GM18870 (cell line): ENCODE measurements at regions not wholly inside any gene's neighbourhood (a gene's known extent, or its start where the extent isn't known, plus 50 kb on each side); places are given as distances from the start of the nearest gene placed in this dataset.

Experiments
- ATAC-seq: cut with Tn5 transposase; IDR thresholded peaks from one replicate; pipeline ENCODE4 v1.9.1; 2021; ENCODE audit warnings: moderate library complexity; ENCODE audit not compliant: unreplicated experiment

GRCh38 chr13:106657104-106657503 lies 89.2 kb upstream of the ARGLU1 start:
- no peak for ATAC-seq

GRCh38 chr13:106656186-106656585 lies 88.2 kb upstream of the ARGLU1 start:
- ATAC-seq = no peak

DNA sequence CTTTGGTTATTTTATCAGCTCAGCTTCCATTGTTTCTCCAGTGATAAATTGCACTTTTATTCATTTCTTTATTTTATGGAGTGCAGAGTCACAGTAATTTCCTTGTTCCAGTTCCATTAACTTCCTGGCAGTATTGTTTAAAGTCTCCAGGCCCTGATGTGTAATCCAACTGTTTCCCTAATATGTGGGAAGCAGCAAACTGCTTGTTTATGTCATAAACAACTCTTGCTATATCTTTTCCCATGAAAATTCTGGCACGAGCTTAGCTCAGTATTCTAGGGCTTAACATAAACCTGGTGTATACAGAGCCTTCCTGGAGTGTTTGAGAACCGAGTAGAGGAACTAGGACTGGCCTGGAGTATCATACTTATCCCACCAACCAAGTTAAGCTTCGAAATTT lies 83.5 kb upstream of the ARGLU1 start:
- no peak for ATAC-seq

GRCh38 chr13:106650690-106651205 lies 82.8 kb upstream of the ARGLU1 start:
- ATAC-seq = no peak

DNA sequence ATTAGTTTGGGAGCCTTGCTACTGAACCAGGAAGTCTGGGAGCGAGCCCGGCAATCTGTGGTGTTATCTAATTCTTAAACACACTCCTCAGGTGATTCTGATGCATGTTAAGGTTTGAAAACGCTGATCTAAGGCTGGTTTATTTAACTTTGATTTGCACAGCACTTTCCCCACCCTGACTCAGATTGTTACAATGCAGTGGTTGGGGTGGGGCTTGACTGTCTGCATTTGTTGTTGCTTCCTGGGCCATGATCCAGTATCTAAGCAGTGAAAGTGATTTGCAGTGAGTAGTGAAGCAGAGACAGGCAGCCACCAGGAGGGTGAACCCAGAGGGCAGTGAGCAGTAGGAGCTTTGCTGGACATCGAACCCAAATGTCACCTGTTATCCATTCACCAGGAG lies 81.6 kb upstream of the ARGLU1 start:
- no peak for ATAC-seq

GRCh38 chr13:106640515-106640914 lies 72.6 kb upstream of the ARGLU1 start:
- no peak for ATAC-seq

DNA sequence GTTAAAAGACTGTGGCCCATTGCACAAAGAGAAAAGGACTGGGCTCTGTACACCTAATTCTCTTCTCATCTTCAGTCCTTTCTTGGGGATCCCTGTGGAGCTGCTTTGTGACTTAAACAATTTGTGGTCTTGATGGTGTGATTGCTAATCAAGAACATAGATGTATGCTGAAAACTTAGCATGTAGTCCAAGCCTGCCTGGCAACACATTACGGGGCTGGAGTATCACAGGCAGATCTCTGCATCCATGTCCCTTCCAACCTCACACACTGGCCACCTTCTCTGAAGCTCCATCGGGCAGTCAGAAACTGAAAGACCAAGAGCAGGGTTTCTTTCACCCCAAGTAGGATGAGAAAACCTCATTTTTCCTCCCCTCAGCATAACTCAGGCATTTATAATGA lies 69.6 kb upstream of the ARGLU1 start:
- no peak for ATAC-seq

- ATAC-seq = no peak
Observed at GRCh38 chr13:106636492-106636891, 68.6 kb upstream of the ARGLU1 start.

DNA sequence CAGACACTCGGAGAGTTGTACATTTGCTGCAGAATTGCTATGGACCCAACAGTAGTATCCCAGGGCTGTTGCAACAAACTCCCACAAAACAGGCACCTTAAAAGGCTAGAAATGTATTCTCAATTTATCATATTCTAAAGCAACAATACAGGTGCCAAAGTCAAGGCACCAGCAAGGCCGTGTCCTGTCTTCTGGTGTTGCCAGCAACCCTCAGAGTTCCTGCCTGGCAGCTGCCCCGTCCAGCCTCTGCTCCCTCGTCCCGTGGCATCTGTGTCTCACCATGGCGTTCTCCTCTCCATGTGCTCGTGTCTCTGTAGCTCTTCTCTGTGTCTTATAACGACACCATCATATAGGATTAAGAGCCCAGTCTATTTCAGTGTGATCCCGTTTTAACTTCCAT lies 67.7 kb upstream of the ARGLU1 start:
- no peak for ATAC-seq

DNA sequence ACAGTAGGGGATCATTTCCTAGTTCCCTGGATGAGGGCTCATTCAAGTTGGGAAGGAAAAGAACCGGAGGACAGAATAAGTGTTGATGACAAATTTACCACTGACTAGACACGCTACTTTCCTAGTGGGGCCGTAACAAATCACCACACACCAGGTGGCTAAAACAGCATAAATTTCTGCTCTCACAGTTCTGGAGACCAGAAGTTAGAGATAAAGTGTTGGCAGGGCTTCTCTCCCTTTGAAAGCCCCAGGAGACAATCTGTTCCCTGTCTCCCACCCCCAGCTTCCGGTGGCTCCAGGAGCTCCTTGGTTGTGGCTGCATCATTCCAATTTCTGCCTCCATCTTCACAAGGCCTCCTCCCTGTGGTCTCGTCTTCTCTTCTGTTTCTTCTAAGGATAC lies 65.4 kb upstream of the ARGLU1 start:
- ATAC-seq = no peak

- ATAC-seq = no peak
Observed at GRCh38 chr13:106630650-106631049, 62.7 kb upstream of the ARGLU1 start.

- ATAC-seq = no peak
Observed at GRCh38 chr13:106630162-106630561, 62.2 kb upstream of the ARGLU1 start.

DNA sequence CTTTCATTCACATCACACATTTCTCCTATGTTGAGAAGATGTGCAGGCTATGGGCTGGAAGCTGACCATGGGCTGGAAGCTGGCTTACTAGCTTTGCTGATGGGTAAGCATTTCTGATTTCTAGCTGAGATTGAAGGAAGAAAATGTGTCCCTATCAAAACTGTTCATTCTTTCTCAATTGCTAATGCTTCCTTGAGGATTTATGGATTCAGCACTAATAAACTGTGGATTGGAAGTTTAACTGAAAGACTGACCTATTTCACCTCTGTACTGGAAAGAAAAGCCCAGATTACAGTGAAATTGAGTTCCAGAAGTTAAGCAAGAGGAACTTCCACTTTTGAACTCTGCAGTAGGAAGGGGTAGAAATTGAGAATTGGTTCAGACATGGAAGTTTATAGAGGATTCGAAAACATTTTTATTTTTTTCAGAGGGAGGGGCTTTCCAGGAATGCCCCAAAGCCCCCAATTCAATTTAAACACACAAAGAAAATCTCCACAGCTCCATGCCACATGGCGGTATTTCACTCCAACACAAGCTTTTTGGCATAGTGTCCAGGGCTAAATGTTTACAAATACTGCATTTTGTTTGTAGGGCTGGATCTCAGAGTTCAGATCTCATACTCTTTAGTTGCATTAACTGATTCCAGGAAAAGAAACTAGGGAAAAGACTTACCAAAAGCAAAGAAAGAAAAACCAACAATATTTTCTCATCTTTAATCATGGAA lies 61.2 kb upstream of the ARGLU1 start:
- no peak for ATAC-seq

DNA sequence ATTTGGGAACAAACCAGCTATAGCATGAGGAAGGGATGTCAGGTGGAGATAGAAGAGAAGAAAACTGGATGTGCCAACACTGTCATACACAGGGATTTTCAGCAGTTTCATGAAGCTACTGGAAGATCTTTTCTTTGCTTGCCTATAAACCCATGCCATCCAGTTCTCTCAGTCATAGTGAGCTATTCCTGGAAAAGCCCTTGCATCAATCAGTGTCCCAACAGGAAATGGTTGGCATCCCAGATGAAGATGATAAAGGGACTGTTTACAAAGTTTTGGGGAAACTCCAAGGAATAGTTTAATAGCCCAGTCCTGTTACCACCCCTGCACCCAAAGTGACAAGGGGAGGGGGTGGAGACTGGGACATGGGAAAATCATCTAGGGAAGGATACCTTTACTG lies 58.5 kb upstream of the ARGLU1 start:
- no peak for ATAC-seq

GRCh38 chr13:106625578-106625977 lies 57.6 kb upstream of the ARGLU1 start:
- ATAC-seq = no peak

DNA sequence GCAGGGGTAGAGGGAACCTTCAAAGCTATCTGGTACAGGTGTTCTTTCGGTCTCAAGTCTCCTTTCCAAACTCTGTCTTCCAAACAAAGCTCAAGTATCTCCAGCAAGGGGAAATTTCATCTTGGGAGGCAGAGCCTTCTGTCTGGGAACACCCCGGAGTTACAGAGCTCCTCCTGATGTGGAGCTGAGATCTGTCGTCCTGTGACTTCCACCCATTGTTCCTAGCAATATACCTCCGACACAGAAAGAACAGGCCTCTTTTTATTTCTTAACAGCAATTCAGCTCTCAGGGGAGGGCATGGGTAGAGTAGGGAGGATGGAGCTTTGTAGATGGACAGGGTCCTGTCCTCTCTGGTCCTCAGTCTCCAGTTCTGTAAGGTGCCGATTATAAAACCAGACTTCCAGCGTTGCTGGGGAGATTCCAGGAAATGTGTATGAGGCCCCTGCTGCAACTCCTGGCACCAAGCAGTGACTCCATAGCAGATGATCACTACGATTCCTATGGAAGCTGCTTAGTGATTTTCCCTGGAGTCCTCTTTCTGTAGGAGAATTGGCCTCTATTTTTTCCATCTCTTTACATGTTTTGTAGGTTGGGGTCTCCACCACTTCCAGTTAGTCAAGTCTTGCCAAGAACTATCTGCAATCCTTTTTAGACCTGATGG lies 56.0 kb upstream of the ARGLU1 start:
- no peak for ATAC-seq

- no peak for ATAC-seq
Observed at GRCh38 chr13:106621833-106622232, 53.9 kb upstream of the ARGLU1 start.

GRCh38 chr13:106619688-106620555 lies 52.0 kb upstream of the ARGLU1 start:
- peak; percentile 99 for ATAC-seq
